ENCODE measurements at regions not wholly inside any gene's neighbourhood (a gene's known extent, or its start where the extent isn't known, plus 50 kb on each side); places are given as distances from the start of the nearest gene placed in this dataset.

DNA sequence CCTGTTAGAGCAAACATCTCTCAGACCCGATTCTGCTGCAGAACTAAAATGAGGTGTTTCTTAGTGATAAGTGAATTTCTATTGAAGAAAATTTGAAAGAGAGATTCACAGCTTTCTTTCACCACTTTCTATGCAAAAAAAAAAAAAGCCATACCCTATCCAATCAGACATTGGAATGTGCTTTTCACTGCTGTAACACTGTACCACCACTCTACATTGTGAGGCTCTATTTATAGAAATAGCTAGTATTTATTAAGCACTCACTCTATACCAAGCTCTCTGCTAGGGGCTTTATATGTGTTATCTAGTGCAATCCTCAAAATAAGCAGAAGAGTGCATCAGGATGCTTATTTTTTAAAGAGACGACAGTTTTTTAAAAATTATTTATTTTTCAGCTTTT, 580.6 kb upstream of the VRK2 start:
- 63 to 68% methylated on average over 2 of the region's 2 CpGs for WGBS, 2 donors

DNA sequence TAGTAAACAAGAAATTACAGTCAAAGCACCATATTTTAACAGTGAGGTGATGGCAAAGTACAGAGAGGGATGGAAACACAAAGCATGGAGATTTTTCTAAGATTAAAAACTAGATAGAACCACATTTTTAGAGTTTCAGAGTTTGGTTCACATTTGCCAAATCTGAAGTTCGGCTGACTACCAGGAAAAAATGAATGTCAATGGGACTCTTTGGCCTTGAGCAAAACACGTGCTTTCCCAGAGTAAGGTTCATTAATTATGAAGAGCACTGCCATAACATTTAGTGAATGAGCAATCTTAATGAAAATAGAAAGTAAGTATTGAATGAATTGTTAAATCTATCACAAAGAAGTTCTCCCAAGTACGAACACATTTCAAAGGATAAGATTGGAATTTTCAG, 571.2 kb upstream of the VRK2 start:
- intact Hi-C loops (cut with DNase I): no loop called here
- H3K27me3 ChIP-seq: no peaks in the 10 kb centered on the region
- 60 to 63% methylated on average over 3 of the region's 3 CpGs for WGBS, 2 donors
- H3K9me3 ChIP-seq: no peaks in the 10 kb centered on the region
- H3K4me1 ChIP-seq: no peaks in the 10 kb centered on the region
- no peaks in the 10 kb centered on the region for H3K36me3 ChIP-seq (replicated peaks in 1 of 2; ENCODE audit: insufficient read depth in 1 of 2, low read depth in 2 of 2)
- ATAC-seq: no peak
- no peak for TF ChIP-seq POLR2A (IDR thresholded peaks at IDR 0.05)
- TF ChIP-seq, protein P1, sequence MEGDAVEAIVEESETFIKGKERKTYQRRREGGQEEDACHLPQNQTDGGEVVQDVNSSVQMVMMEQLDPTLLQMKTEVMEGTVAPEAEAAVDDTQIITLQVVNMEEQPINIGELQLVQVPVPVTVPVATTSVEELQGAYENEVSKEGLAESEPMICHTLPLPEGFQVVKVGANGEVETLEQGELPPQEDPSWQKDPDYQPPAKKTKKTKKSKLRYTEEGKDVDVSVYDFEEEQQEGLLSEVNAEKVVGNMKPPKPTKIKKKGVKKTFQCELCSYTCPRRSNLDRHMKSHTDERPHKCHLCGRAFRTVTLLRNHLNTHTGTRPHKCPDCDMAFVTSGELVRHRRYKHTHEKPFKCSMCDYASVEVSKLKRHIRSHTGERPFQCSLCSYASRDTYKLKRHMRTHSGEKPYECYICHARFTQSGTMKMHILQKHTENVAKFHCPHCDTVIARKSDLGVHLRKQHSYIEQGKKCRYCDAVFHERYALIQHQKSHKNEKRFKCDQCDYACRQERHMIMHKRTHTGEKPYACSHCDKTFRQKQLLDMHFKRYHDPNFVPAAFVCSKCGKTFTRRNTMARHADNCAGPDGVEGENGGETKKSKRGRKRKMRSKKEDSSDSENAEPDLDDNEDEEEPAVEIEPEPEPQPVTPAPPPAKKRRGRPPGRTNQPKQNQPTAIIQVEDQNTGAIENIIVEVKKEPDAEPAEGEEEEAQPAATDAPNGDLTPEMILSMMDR (IDR thresholded peaks at IDR 0.05): no peak
- no peak for DNase-seq
- no peak overlapping the region for H3K27ac ChIP-seq
- H3K4me3 ChIP-seq: no peak overlapping the region

More for the DNA sequence above, 580.6 kb upstream of the VRK2 start:
- no peaks in the 10 kb centered on the region for H3K27me3 ChIP-seq
- ATAC-seq (no peak), DNase-seq (no peak)
- H3K36me3 ChIP-seq (replicated peaks in 1 of 2; ENCODE audit: insufficient read depth in 1 of 2, low read depth in 2 of 2): no peaks in the 10 kb centered on the region
- no peak overlapping the region for H3K27ac ChIP-seq
- intact Hi-C loops (cut with DNase I): no loop called here
- no peak overlapping the region for H3K4me3 ChIP-seq
- H3K9me3 ChIP-seq: no peaks in the 10 kb centered on the region
- TF ChIP-seq, protein P1 (IDR thresholded peaks at IDR 0.05): no peak
- no peak for TF ChIP-seq POLR2A (IDR thresholded peaks at IDR 0.05)
- H3K4me1 ChIP-seq: no peaks in the 10 kb centered on the region

DNA sequence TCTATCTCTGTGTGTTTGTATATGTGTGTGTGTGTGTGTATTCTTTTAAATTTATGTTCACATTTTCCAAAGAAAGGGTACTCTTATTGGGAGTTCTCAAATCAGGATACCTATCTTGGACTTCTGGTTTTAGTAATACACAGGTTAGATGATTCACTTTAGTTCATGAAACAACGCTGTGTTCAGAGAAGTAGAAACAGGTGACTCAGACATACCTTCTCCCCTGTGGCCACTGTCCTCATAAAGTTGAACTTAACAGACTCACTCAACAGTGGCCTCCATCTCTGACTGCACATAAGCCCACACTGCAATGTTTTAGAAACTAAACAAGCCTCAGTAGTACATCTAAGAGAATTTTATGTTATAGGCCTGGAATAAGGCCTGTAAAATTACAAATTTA, 566.6 kb upstream of the VRK2 start:
- H3K4me3 ChIP-seq: no peak overlapping the region
- DNase-seq (no peak), ATAC-seq (no peak)
- no peaks in the 10 kb centered on the region for H3K36me3 ChIP-seq (replicated peaks in 1 of 2; ENCODE audit: insufficient read depth in 1 of 2, low read depth in 2 of 2)
- no peaks in the 10 kb centered on the region for H3K4me1 ChIP-seq
- 78 to 86% methylated on average over 1 of the region's 1 CpG for WGBS, 2 donors
- H3K27ac ChIP-seq: no peak overlapping the region
- TF ChIP-seq POLR2A (IDR thresholded peaks at IDR 0.05): no peak
- TF ChIP-seq, protein P1 (IDR thresholded peaks at IDR 0.05): no peak
- H3K9me3 ChIP-seq: no peaks in the 10 kb centered on the region
- intact Hi-C loops (cut with DNase I): no loop called here
- H3K27me3 ChIP-seq: no peaks in the 10 kb centered on the region

DNA sequence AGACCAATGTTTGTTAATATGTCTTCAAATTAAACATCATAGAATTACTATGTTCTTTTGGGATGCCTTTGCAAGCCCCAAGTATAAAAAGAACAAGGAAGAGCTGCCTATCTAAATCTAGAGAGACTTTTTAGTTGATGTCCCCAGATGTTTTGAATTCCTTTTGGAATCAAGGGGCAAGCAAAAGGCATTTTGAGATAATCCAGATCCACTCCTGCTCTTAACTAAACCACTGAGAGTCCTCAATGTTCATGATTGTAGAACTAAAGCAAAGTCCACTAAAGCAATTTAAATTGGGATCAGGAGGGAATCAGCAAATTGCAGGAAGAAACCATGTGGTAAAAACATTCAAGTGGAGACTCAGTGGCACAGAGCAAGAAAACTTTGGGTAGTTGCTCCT, 558.5 kb upstream of the VRK2 start:
- DNase-seq (no peak), ATAC-seq (no peak)
- Histone ChIP-seq H3K27ac (no peak overlapping the region), H3K36me3 (replicated peaks in 1 of 2; ENCODE audit: insufficient read depth in 1 of 2, low read depth in 2 of 2) (no peaks in the 10 kb centered on the region), H3K9me3 (no peaks in the 10 kb centered on the region), H3K4me3 (no peak overlapping the region), H3K27me3 (no peaks in the 10 kb centered on the region), H3K4me1 (no peaks in the 10 kb centered on the region)
- TF ChIP-seq, protein P1 (IDR thresholded peaks at IDR 0.05): no peak
- TF ChIP-seq POLR2A (IDR thresholded peaks at IDR 0.05): no peak
- intact Hi-C loops (cut with DNase I): no loop called here

DNA sequence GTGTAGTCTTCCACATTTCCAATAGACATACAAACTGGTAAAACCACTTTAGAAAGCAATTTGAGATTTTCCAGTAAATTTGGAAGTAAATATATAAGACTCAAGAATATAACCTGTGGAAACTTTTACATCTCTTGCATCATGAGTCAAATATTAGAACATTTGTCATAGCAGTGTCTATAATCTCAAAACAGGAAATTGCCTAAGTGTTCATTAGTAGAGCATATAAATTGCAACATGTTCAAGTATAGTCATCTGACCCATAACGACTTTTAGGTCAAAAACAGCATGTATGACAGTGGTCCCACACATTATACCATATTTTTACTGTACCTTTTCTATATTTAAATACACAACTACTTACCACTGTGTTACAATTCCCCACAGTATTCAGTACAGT, 555.9 kb upstream of the VRK2 start:
- Histone ChIP-seq H3K9me3 (no peaks in the 10 kb centered on the region), H3K27ac (no peak overlapping the region), H3K4me3 (no peak overlapping the region), H3K36me3 (replicated peaks in 1 of 2; ENCODE audit: insufficient read depth in 1 of 2, low read depth in 2 of 2) (no peaks in the 10 kb centered on the region), H3K27me3 (no peaks in the 10 kb centered on the region), H3K4me1 (no peaks in the 10 kb centered on the region)
- ATAC-seq: no peak
- 69 to 83% methylated on average over 1 of the region's 1 CpG for WGBS, 2 donors
- intact Hi-C loops (cut with DNase I): no loop called here
- DNase-seq: no peak
- TF ChIP-seq POLR2A (IDR thresholded peaks at IDR 0.05): no peak
- TF ChIP-seq, protein P1 (IDR thresholded peaks at IDR 0.05): no peak
